ENCODE measurements at regions not wholly inside any gene's neighbourhood (a gene's known extent, or its start where the extent isn't known, plus 50 kb on each side); places are given as distances from the start of the nearest gene placed in this dataset.

GRCh38 chr17:79508291-79508716 lies 102.5 kb downstream of the RBFOX3 start:
- TF ChIP-seq, protein P1, sequence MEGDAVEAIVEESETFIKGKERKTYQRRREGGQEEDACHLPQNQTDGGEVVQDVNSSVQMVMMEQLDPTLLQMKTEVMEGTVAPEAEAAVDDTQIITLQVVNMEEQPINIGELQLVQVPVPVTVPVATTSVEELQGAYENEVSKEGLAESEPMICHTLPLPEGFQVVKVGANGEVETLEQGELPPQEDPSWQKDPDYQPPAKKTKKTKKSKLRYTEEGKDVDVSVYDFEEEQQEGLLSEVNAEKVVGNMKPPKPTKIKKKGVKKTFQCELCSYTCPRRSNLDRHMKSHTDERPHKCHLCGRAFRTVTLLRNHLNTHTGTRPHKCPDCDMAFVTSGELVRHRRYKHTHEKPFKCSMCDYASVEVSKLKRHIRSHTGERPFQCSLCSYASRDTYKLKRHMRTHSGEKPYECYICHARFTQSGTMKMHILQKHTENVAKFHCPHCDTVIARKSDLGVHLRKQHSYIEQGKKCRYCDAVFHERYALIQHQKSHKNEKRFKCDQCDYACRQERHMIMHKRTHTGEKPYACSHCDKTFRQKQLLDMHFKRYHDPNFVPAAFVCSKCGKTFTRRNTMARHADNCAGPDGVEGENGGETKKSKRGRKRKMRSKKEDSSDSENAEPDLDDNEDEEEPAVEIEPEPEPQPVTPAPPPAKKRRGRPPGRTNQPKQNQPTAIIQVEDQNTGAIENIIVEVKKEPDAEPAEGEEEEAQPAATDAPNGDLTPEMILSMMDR (IDR thresholded peaks at IDR 0.05; ENCODE audit: borderline replicate concordance, extremely low read depth, insufficient read depth) = no peak
- DNase-seq = peak in 4 of 5 donors; percentile 57 to 74 (median 66)
- Histone ChIP-seq H3K9ac (ENCODE audit: low read length in 3 of 3) (no peak overlapping the region), H3K4me3 (ENCODE audit: low read length in 3 of 3) (no peak overlapping the region), H3K9me3 (ENCODE audit: control insufficient read depth in 2 of 3, insufficient read depth in 1 of 3, low read length in 3 of 3) (no peaks in the 10 kb centered on the region), H3K27me3 (ENCODE audit: control insufficient read depth, insufficient read depth, low read length) (no peaks in the 10 kb centered on the region), H3K36me3 (ENCODE audit: control insufficient read depth in 2 of 3, insufficient read depth in 3 of 3, low read length in 3 of 3) (no peaks in the 10 kb centered on the region), H3K4me1 (ENCODE audit: control insufficient read depth in 2 of 3, insufficient read depth in 2 of 3, low read depth in 1 of 3, low read length in 3 of 3) (no peaks in the 10 kb centered on the region), H3K27ac (ENCODE audit: low read depth in 2 of 2, low read length in 2 of 2) (no peak overlapping the region)
- FAIRE-seq = no peak
- intact Hi-C loops (cut with DNase I) = no loop called here

- TF ChIP-seq, protein P1 (IDR thresholded peaks at IDR 0.05; ENCODE audit: borderline replicate concordance, extremely low read depth, insufficient read depth) = no peak
- no peaks in the 10 kb centered on the region for H3K9me3 ChIP-seq (ENCODE audit: control insufficient read depth in 2 of 3, insufficient read depth in 1 of 3, low read length in 3 of 3)
- no peak overlapping the region for H3K27ac ChIP-seq (ENCODE audit: low read depth in 2 of 2, low read length in 2 of 2)
- H3K4me1 ChIP-seq (ENCODE audit: control insufficient read depth in 2 of 3, insufficient read depth in 2 of 3, low read depth in 1 of 3, low read length in 3 of 3) = no peaks in the 10 kb centered on the region
- FAIRE-seq (no peak), DNase-seq (no peak)
- no peaks in the 10 kb centered on the region for H3K27me3 ChIP-seq (ENCODE audit: control insufficient read depth, insufficient read depth, low read length)
- no peak overlapping the region for H3K9ac ChIP-seq (ENCODE audit: low read length in 3 of 3)
- H3K4me3 ChIP-seq (ENCODE audit: low read length in 3 of 3) = no peak overlapping the region
- H3K36me3 ChIP-seq (ENCODE audit: control insufficient read depth in 2 of 3, insufficient read depth in 3 of 3, low read length in 3 of 3) = no peaks in the 10 kb centered on the region
- intact Hi-C loops (cut with DNase I) = no loop called here
These were observed 103.9 kb downstream of the RBFOX3 start for GRCh38 chr17:79506955-79507354.

DNA sequence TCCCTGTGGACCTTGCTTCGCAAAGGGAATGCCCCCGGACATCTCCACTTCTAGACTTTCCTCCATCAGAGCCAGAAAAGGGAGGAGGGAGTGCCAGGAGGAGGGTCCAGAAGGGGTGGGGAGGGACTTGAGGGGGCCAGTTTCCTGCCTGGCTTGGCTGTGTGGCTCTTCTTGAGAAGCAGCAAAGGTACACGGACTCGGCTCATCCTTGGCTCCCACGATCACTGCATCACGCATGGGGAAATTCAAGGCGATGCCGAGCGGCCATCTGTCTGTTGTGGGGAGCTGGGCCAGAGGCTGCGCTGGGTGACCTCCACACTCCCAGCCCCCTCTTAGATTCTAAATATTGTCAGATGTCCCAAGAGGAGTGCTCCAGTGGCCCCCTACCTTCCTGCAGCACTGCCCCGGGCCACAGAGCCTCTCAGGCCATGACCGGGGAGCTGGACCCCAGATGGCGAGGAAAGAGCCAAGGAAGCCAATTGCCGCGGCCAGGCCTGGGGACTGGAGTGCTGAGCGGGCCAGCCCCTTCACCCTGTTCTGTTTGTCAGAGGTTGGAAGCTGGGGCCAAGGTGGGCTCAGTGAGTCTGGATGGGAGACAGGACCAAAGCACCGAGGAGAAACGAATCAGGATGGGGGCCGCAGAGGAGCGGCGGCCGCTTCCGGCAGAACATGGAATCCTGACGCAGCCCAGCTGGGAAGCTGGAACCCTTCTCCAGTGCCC lies 104.5 kb downstream of the RBFOX3 start:
- TF ChIP-seq, protein P1 (IDR thresholded peaks at IDR 0.05; ENCODE audit: borderline replicate concordance, extremely low read depth, insufficient read depth) = no peak
- Histone ChIP-seq H3K4me3 (ENCODE audit: low read length in 3 of 3) (no peak overlapping the region), H3K4me1 (ENCODE audit: control insufficient read depth in 2 of 3, insufficient read depth in 2 of 3, low read depth in 1 of 3, low read length in 3 of 3) (no peaks in the 10 kb centered on the region), H3K9me3 (ENCODE audit: control insufficient read depth in 2 of 3, insufficient read depth in 1 of 3, low read length in 3 of 3) (no peaks in the 10 kb centered on the region), H3K27me3 (ENCODE audit: control insufficient read depth, insufficient read depth, low read length) (no peaks in the 10 kb centered on the region), H3K27ac (ENCODE audit: low read depth in 2 of 2, low read length in 2 of 2) (no peak overlapping the region), H3K36me3 (ENCODE audit: control insufficient read depth in 2 of 3, insufficient read depth in 3 of 3, low read length in 3 of 3) (no peaks in the 10 kb centered on the region), H3K9ac (ENCODE audit: low read length in 3 of 3) (no peak overlapping the region)
- FAIRE-seq (no peak), DNase-seq (no peak)
- intact Hi-C loops (cut with DNase I) = no loop called here

GRCh38 chr17:79505199-79505598 lies 105.7 kb downstream of the RBFOX3 start:
- H3K9ac ChIP-seq (ENCODE audit: low read length in 3 of 3) = no peak overlapping the region
- intact Hi-C loops (cut with DNase I) = no loop called here
- H3K4me3 ChIP-seq (ENCODE audit: low read length in 3 of 3) = no peak overlapping the region
- TF ChIP-seq, protein P1 (IDR thresholded peaks at IDR 0.05; ENCODE audit: borderline replicate concordance, extremely low read depth, insufficient read depth) = no peak
- FAIRE-seq (no peak), DNase-seq (no peak)
- H3K9me3 ChIP-seq (ENCODE audit: control insufficient read depth in 2 of 3, insufficient read depth in 1 of 3, low read length in 3 of 3) = no peaks in the 10 kb centered on the region
- no peak overlapping the region for H3K27ac ChIP-seq (ENCODE audit: low read depth in 2 of 2, low read length in 2 of 2)
- H3K36me3 ChIP-seq (ENCODE audit: control insufficient read depth in 2 of 3, insufficient read depth in 3 of 3, low read length in 3 of 3) = no peaks in the 10 kb centered on the region
- H3K27me3 ChIP-seq (ENCODE audit: control insufficient read depth, insufficient read depth, low read length) = no peaks in the 10 kb centered on the region
- no peaks in the 10 kb centered on the region for H3K4me1 ChIP-seq (ENCODE audit: control insufficient read depth in 2 of 3, insufficient read depth in 2 of 3, low read depth in 1 of 3, low read length in 3 of 3)

All from kidney (tissue), 13 donors.